NAMALWA (cell line): ENCODE measurements at regions not wholly inside any gene's neighbourhood (a gene's known extent, or its start where the extent isn't known, plus 50 kb on each side); places are given as distances from the start of the nearest gene placed in this dataset.
"Not testable (repeated sequence)": the region's sequence is repeated elsewhere in the genome, so short reads cannot be mapped to it uniquely, and the experiment has no call there.

Source experiments
- DNase-seq: peaks from one replicate; pipeline ENCODE4 v3.0.0-alpha.2; 2015; ENCODE audit warnings: low spot score

GRCh38 chr17:73851091-73851490, 206.8 kb upstream of the SDK2 start:
- DNase-seq, result no peak

GRCh38 chr17:73851921-73852320, 207.7 kb upstream of the SDK2 start:
- peak; percentile 8 for DNase-seq

GRCh38 chr17:73855720-73856333, 211.6 kb upstream of the SDK2 start:
- no peak for DNase-seq

- no peak for DNase-seq
These were observed 212.3 kb upstream of the SDK2 start for GRCh38 chr17:73856556-73856955.

- not testable (repeated sequence) for DNase-seq
These were observed 215.3 kb upstream of the SDK2 start for GRCh38 chr17:73859439-73860008.

- no peak for DNase-seq
These were observed 217.3 kb upstream of the SDK2 start for GRCh38 chr17:73861543-73861942.

- no peak for DNase-seq
These were observed 219.7 kb upstream of the SDK2 start for GRCh38 chr17:73863761-73864535.

- DNase-seq, result no peak
These were observed 221.6 kb upstream of the SDK2 start for GRCh38 chr17:73865831-73866230.

GRCh38 chr17:73867056-73867455, 222.8 kb upstream of the SDK2 start:
- DNase-seq, result no peak

GRCh38 chr17:73870068-73870467, 225.8 kb upstream of the SDK2 start:
- no peak for DNase-seq

- no peak for DNase-seq
These were observed 226.2 kb upstream of the SDK2 start for GRCh38 chr17:73870473-73870872.

GRCh38 chr17:73872816-73873215, 228.6 kb upstream of the SDK2 start:
- no peak for DNase-seq

GRCh38 chr17:73874008-73874720, 229.9 kb upstream of the SDK2 start:
- peak; percentile 5 for DNase-seq

- DNase-seq, result no peak
These were observed 231.1 kb upstream of the SDK2 start for GRCh38 chr17:73875346-73875745.

- DNase-seq, result no peak
These were observed 233.7 kb upstream of the SDK2 start for GRCh38 chr17:73877962-73878361.

GRCh38 chr17:73878923-73879322, 234.7 kb upstream of the SDK2 start:
- DNase-seq, result no peak

- DNase-seq, result no peak
These were observed 235.7 kb upstream of the SDK2 start for GRCh38 chr17:73879987-73880386.

- no peak for DNase-seq
These were observed 238.3 kb upstream of the SDK2 start for GRCh38 chr17:73882590-73882989.

GRCh38 chr17:73883175-73883574, 238.9 kb upstream of the SDK2 start:
- no peak for DNase-seq

- no peak for DNase-seq
These were observed 243.5 kb upstream of the SDK2 start for GRCh38 chr17:73887739-73888138.

- DNase-seq, result no peak
These were observed 244.6 kb upstream of the SDK2 start for GRCh38 chr17:73888862-73889261.

GRCh38 chr17:73889439-73889838, 245.2 kb upstream of the SDK2 start:
- DNase-seq, result no peak
